CD4-positive, alpha-beta T cell treated with Interleukin-17A for 4 hours (primary cell): ENCODE measurements at regions not wholly inside any gene's neighbourhood (a gene's known extent, or its start where the extent isn't known, plus 50 kb on each side); places are given as distances from the start of the nearest gene placed in this dataset.
"Not testable (repeated sequence)": the region's sequence is repeated elsewhere in the genome, so short reads cannot be mapped to it uniquely, and the experiment has no call there.

Experiments used
- DNase-seq: peaks from one replicate; pipeline ENCODE4 v3.0.0-alpha.2; 2020; ENCODE audit warnings: mixed read lengths

GRCh38 chr19:20482721-20483120 is 82.9 kb downstream of the ZNF737 start:
- peak; percentile 61 for DNase-seq

DNA sequence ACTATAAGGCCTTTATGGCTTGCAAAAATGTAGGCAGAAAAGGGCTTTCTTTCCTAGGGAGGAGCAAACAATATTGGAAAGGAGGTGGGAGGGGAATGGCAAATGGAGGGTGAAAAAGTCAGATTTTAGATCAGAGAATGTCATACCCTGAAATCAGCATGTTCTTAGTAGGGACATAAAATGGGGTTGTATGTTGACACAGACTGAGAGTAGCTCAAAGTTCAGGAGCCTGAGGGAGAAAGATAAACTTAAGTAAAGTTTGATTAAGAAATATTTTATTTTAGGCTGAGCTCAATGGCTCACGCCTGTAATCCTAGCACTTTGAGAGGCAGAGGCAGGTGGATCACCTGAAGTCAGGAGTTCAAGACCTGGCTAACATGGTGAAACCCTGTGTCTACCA is 83.8 kb downstream of the ZNF737 start:
- no peak for DNase-seq

GRCh38 chr19:20479483-20479882 is 86.1 kb downstream of the ZNF737 start:
- DNase-seq = no peak

- no peak for DNase-seq
These were observed 86.6 kb downstream of the ZNF737 start for GRCh38 chr19:20478936-20479335.

DNA sequence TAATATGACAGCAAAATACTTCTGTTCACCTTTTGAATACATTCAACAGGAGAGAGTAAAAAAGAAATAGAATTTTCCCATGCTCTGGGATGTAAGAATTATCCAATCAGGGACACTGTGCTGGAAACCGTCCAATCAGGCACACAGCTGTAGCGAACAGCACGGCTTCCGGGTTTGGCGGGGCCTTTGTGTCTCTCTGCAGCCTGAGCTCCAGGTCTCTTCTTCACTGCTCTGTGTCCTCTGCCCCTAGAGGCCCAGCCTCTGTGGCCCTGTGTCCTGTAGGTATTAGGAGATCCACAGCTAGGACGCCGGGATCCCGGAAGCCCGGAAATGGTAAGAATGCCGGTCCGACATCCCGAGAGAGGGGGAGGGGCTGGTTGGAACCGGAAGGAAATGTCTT is 92.7 kb downstream of the ZNF737 start:
- no peak for DNase-seq

GRCh38 chr19:20471431-20471830 is 94.2 kb downstream of the ZNF737 start:
- DNase-seq = no peak

DNA sequence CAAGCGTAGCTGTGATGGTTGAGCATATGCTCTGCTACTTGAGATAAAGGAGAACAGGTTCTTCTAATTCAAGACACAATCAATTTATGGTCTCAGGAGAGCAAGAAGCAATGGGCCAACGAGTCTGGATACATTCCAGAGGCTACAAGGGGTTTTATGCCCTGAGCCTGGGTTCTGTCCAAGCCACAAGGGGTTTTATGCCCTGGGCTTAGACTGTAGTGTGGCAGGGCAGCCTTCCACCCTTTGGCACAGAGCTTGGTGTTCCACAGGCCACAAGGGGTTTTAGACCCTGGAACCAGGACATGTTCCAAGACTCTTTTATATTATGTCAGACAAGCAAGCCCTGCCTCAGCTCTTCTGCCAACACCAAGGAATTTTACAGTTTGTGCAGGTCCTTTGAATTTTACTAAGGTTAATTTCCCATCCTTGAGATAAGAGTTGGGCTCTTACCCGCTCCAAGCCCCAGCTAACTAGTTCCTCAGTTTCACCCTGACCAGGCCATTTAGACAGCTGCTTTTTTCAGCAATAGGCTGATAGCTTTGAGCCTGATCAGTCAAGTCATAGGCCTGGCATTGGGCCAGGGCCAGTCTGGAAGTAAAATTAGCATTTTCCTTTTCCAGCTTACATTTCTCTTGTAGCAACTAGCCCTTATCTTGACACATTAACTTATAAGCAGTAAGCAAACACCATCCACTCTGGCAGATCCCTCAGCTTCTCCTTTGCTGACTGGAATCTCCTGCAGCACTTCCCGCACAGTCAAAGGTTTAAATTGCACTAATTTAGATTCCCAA is 95.0 kb downstream of the ZNF737 start:
- no peak for DNase-seq

DNA sequence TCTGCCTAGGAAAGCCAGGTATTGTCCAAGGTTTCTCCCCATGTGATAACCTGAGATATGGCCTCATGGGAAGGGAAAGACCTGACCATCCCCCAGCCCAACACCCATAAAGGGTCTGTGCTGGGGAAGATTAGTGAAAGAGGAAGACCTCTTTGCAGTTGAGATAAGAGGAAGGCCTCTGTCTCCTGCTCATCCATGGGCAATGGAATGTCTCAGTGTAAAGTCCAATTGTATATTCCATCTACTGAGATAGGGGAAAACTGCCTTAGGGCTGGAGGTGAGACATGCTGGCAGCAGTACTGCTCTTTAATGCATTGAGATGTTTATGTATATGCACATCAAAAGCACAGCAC is 99.0 kb downstream of the ZNF737 start:
- not testable (repeated sequence) for DNase-seq

DNA sequence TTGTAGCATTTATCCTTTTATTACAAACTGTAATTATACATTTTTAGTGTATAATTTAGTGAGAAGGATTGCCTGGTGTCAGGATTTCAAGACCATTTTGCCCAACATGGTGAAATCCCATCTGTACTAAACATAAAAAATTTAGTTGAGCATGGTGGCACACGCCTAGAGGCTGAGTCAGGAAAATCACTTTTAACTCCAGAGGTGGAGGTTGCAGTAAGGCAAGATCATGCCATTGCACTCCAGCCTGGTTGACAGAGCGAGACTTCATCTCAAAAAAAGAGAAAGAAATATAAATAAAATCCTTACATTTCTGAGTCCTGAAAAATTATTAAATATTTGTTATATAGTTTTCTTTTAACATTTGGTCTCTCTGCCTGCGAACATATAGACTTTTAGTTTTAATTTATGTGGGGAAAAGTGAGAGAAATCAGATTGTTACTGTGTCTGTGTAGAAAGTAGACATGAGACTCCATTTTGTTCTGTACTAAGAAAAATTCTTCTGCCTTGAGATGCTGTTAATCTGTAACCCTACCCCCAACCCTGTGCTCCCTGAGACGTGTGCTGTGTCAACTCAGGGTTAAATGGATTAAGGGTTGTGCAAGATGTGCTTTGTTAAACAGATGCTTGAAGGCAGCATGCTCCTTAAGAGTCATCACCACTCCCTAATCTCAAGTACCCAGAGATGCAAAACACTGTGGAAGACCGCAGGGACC is 99.5 kb downstream of the ZNF737 start:
- DNase-seq = not testable (repeated sequence)

GRCh38 chr19:20453425-20453935 is 112.1 kb downstream of the ZNF737 start:
- DNase-seq = peak; percentile 31

DNA sequence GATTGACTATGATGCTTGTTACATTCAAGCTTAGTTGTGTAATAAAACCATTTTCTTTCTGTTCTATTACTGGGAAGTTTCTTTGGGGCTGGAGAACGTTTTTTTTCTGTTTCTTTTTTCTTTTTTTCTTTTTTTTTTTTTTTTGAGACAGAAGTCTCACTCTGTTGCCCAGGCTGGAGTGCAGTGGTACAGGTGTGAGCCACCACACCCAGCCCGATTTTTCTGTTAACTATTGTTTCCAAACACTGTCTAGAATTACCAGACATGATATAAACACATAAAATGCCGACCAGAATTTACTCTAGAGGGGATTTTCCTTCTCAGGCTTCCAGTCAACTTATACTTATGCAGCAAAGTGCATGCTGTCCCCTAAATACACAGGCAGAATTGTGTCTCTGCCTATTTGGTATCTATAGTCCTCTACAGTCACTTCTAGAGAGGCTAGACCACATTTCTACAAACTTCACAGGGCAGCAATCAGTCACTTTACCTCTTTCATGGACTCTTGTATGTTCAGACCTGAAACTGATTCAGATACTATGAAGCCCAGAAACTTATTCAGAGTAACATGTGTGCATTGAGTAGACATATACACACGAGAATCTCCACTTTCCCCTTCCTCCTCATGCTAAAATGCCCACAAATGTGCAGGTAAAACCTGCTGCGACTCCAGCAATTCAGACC is 121.2 kb downstream of the ZNF737 start:
- DNase-seq = no peak

GRCh38 chr19:20432266-20432842 is 133.2 kb downstream of the ZNF737 start:
- DNase-seq = not testable (repeated sequence)

GRCh38 chr19:20431826-20432225 is 133.8 kb downstream of the ZNF737 start:
- no peak for DNase-seq

DNA sequence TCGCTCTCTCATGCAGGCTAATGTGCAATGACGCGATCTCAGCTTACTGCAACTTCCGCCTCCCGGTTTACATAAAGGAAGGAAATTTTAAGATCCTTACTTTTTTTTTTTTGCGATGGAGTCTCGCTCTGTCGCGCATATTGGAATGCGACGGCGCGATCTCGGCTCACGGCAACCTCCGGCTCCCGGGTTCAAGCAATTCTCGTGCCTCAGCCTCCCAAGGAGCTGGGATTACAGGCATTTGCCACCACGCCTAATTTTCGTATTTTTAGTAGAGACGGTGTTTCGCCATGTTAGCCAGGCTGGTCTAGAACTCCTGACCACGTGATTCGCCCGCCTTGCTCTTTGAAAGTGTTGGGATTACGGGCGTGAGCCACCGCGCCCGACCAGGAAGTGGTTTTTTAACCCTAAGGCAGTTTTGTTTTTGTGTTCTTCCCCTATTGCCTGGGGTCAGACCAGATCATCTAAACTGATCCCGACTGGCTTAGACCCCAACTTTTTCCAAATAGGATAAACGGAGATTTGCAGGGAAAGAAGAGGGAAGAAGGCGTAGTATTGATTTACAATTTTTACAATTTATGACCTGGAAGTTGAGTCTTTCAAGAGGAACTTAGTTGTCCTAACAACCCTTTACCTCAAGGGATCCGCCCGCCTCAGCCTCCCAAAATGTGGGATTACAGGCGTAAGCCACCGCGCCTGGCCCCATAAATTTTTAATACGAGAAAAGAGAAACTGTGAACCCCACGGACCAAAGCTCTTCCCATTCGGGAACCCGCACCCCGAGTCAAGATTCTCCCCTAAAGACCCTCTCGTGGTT is 142.0 kb downstream of the ZNF737 start:
- DNase-seq = peak; percentile 53

DNA sequence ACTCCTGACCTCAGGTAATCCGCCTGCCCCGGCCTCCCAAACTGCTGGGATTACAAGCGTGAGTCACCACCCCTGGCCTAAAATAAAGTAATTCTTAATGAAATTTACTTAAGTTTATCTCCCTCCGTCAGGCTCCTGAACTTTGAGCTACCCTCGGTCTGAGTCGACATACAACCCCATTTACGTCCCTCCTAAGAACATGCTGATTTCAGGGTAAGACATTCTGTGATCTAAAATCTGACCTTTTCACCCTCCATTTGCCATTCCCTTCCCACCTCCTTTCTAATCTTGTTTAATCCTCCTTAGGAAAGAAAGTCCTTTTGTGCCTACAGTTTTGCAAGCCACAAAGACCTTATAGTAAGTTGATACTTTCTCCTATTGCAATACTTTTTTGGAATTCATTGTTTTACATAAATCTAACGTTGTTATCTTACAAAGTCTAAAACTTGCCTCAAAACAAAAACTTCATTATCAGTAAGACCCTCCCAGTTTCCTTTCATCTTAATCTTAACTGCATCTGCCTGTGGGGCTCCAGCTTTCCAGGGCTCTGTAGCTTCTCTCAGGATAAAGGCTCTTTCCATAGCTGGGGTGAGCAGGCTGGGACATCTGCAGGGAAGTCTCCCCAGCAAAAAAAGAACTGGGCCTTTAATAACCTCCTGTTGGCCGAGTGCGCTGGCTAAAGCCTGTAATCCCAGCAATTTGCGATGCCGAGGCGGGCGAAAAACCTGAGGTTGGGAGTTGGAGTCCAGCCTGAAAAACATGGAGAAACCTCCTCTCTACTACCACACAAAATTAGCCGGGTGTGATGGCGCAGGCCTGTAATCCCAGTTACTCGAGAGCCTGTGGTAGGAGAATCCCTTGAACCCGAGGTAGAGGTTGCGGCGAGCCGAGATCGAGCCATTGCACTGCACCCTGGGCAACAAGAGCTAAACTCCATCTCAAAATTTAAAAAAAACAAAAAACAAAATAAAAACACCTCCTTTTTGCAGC is 143.1 kb downstream of the ZNF737 start:
- no peak for DNase-seq

GRCh38 chr19:20416661-20417060 is 148.9 kb downstream of the ZNF737 start:
- no peak for DNase-seq

DNA sequence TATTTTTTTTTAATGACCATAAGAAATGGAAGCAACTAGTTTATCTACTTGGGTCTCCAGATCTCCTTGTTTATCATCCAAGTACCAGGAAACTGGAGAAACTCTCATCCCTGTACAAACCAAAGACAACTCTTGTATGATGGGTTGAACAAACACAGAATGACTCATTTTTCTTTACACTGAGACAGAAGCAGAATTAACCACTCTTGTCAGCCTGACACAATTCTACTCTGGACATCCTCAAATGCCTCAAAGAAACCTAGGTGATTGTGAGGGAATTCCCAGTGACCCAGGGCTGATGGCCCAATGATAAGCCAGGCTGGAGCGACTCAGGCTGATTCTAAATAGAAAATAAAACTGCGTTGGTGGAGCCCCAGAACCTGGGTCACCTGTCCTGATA is 151.5 kb downstream of the ZNF737 start:
- DNase-seq = no peak

DNA sequence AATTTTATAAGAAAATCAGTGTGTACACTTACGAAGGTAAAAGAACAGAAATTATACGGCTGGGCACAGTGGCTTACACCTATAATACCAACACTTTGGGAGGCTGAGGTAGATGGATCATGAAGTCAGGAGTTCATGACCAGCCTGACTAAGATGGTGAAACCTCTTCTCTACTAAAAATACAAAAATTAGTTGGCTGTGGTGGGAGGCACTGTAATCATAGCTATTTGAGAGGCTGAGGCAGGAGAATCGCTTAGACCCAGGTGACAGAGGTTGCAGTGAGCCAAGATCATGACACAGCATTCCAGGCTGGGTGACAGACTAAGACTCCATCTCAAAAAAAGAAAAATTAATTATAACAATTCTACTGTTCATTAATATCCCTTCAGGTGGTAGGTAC is 151.9 kb downstream of the ZNF737 start:
- DNase-seq = no peak

DNA sequence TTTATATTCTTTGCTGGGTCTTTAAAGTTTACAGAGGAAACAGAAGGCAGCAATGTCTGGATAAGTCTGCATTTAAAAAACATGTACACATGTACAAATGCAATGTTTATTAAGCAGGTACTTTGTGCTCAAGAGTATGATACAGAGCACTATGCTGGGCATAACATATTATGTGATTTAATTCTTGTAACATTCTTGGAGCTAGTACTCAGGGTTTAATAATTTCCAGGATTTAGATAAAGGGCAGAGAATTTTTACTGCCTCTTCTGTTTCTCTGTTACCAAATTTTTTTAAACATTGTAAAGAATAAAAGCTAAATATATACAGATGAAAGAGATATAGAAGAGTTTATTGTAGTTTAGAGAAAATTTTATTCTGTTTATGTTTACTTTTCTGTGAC is 152.7 kb downstream of the ZNF737 start:
- DNase-seq = no peak

DNA sequence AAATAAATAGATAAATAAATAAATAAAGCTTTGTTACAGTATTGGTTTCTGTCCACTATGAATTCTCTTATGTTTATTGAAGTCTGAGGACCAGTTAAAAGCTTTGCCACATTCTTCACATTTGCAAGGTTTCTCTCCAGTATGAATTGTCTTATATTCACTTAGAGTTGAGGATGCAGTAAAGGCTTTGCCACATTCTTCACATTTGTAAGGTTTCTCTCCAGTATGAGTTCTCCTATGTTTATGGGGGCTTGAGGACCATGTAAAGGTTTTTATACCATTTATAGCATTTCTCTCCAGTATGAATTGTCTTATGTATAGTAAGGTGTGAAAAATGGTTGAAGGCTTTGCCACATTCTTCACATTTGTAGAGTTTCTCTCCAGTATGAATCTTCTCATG is 168.3 kb downstream of the ZNF737 start:
- DNase-seq = no peak

- no peak for DNase-seq
These were observed 176.8 kb downstream of the ZNF737 start for GRCh38 chr19:20388706-20389225.
